HG03342 (cell line): ENCODE measurements at regions not wholly inside any gene's neighbourhood (a gene's known extent, or its start where the extent isn't known, plus 50 kb on each side); places are given as distances from the start of the nearest gene placed in this dataset.

Experiments
- ATAC-seq: cut with Tn5 transposase; IDR thresholded peaks from one replicate; pipeline ENCODE4 v1.9.1; 2021; ENCODE audit warnings: mild to moderate bottlenecking, moderate library complexity; ENCODE audit not compliant: unreplicated experiment

GRCh38 chr12:85733221-85733840, 102.9 kb downstream of the RASSF9 start:
- ATAC-seq = no peak

- no peak for ATAC-seq
Measured at GRCh38 chr12:85733984-85734383, 102.2 kb downstream of the RASSF9 start.

- ATAC-seq = no peak
Measured at GRCh38 chr12:85740186-85740585, 96.0 kb downstream of the RASSF9 start.

GRCh38 chr12:85741046-85741445, 95.2 kb downstream of the RASSF9 start:
- no peak for ATAC-seq

GRCh38 chr12:85747941-85748495, 88.2 kb downstream of the RASSF9 start:
- no peak for ATAC-seq
